ENCODE measurements at regions not wholly inside any gene's neighbourhood (a gene's known extent, or its start where the extent isn't known, plus 50 kb on each side); places are given as distances from the start of the nearest gene placed in this dataset.
"Not testable (repeated sequence)": the region's sequence is repeated elsewhere in the genome, so short reads cannot be mapped to it uniquely, and the experiment has no call there.

- DNase-seq: no peak
Measured at GRCh38 chr3:67064105-67064504, 66.0 kb downstream of the KBTBD8 start.

- no peak for DNase-seq
Measured at GRCh38 chr3:67067251-67067650, 69.1 kb downstream of the KBTBD8 start.

- not testable (repeated sequence) for DNase-seq
Measured at GRCh38 chr3:67072640-67073039, 74.5 kb downstream of the KBTBD8 start.

- no peak for DNase-seq
Measured at GRCh38 chr3:67073812-67074211, 75.7 kb downstream of the KBTBD8 start.

- DNase-seq: no peak
Measured at GRCh38 chr3:67075295-67075694, 77.2 kb downstream of the KBTBD8 start.

- DNase-seq: no peak
Measured at GRCh38 chr3:67076607-67077006, 78.5 kb downstream of the KBTBD8 start.

GRCh38 chr3:67077656-67078055 is 79.5 kb downstream of the KBTBD8 start:
- no peak for DNase-seq

GRCh38 chr3:67082533-67083024 is 84.5 kb downstream of the KBTBD8 start:
- DNase-seq: no peak

GRCh38 chr3:67083277-67083676 is 85.2 kb downstream of the KBTBD8 start:
- peak; percentile 61 to 64 for DNase-seq

- no peak for DNase-seq
Measured at GRCh38 chr3:67087788-67088187, 89.7 kb downstream of the KBTBD8 start.

- DNase-seq: no peak
Measured at GRCh38 chr3:67090474-67090873, 92.4 kb downstream of the KBTBD8 start.

- no peak for DNase-seq
Measured at GRCh38 chr3:67093305-67093704, 95.2 kb downstream of the KBTBD8 start.

- no peak for DNase-seq
Measured at GRCh38 chr3:67094167-67094566, 96.1 kb downstream of the KBTBD8 start.

- DNase-seq: no peak
Measured at GRCh38 chr3:67094774-67095173, 96.7 kb downstream of the KBTBD8 start.

GRCh38 chr3:67104388-67104787 is 106.3 kb downstream of the KBTBD8 start:
- DNase-seq: no peak

GRCh38 chr3:67106874-67107273 is 108.8 kb downstream of the KBTBD8 start:
- DNase-seq: no peak

- peak; percentile 47 to 59 for DNase-seq
Measured at GRCh38 chr3:67109651-67110204, 111.6 kb downstream of the KBTBD8 start.

- peak; percentile 88 to 89 for DNase-seq
Measured at GRCh38 chr3:67113802-67114407, 115.8 kb downstream of the KBTBD8 start.

GRCh38 chr3:67118122-67118521 is 120.0 kb downstream of the KBTBD8 start:
- DNase-seq: no peak

- no peak for DNase-seq
Measured at GRCh38 chr3:67118635-67119034, 120.5 kb downstream of the KBTBD8 start.

GRCh38 chr3:67123914-67124313 is 125.8 kb downstream of the KBTBD8 start:
- no peak for DNase-seq

- DNase-seq: no peak
Measured at GRCh38 chr3:67127254-67127653, 129.1 kb downstream of the KBTBD8 start.

- no peak for DNase-seq
Measured at GRCh38 chr3:67142432-67142831, 144.3 kb downstream of the KBTBD8 start.

- DNase-seq: no peak
Measured at GRCh38 chr3:67145738-67146137, 147.6 kb downstream of the KBTBD8 start.

- DNase-seq: no peak
Measured at GRCh38 chr3:67154429-67154828, 156.3 kb downstream of the KBTBD8 start.
